ENCODE measurements at regions not wholly inside any gene's neighbourhood (a gene's known extent, or its start where the extent isn't known, plus 50 kb on each side); places are given as distances from the start of the nearest gene placed in this dataset.
A peak's percentile ranks its signal among the peaks of the same experiment; 100 is the strongest.

DNA sequence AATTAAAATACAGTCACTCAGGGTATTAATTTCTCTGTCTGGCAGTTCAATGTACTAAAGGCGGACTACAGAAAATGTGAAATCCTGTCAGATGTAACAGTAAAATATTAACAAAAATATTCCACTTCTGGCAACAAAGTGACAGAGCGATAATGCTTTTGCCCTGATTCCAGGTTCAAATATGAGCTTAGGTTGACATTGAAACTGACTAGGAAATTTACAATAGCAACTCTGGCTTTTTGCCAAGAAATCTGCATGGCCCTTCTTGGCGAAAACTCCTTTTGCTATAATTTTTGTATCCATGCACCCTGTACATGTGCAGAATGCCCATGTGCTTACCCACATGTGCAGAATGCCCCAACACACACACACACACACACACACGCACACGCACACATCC is 552.2 kb downstream of the MDFIC start:
- DNase-seq (ENCODE audit: low spot score) = no peak

DNA sequence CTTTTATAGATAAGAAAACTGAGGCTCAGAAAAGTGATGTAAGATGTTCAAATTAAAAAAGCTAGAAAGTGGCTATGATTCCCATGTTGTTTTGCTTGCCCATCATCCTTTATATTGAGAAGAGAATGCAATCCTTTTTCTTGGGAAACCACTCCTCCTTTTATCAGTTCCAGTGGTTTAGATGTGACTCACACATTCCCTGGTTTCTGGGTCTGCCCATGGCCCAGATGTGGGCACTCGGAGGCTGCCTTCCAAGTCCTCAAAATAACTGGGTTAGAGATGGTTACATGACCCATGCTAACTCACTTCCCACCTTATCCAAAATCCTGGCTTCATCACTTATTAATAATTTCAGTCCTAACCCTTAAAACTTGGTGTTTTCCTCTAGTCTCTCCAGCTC is 550.0 kb downstream of the MDFIC start:
- DNase-seq (ENCODE audit: low spot score) = peak; percentile 43

DNA sequence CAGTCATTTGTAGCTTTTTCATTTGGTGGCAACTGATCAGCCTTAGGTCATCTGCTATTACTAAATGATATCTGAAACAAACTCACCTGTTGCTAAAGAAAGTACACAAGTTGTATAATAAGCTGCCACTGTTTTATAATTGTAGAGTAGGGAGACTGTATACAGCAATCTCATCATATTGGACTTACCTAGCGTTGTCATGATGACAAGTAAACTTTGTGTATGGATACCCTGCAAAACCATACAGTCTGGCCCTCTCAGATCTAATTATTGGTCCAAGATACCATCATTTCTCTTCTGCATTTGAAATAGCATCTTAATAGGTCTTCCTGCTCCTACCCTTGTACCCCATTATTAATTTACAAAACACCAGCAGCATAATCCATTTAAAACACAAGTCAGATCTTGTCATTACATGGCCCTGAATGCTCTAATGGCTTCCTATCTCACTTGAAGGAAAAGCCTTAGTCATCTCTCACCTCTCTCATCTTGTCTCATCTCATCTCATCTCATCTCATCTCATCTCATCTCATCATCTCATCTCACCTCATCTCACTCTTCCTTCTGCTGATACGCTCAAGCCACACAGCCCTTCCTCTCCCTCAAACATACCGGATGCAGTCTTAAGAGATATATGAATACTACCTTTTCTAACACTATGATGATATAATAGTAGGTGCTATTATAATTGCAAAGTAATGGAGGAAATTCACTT is 540.6 kb downstream of the MDFIC start:
- no peak for DNase-seq (ENCODE audit: low spot score)

DNA sequence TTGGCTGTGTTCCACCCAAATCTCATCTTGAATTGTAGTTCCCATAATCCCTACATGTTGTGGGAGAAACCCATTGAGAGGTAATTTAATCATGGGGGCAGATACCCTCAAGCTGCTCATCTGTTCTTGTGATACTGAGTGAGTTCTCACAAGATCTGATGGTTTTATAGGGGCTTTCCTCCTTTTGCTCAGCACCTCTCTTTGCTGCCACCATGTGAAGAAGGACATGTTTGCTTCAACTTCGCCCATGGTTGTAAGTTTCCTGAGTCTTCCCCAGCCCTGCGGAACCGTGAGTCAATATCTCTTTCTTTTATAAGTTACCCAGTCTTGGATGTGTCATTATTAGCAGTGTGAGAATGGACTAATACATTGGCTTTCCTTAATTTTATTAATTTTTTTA is 527.8 kb downstream of the MDFIC start:
- DNase-seq (ENCODE audit: low spot score) = no peak

DNA sequence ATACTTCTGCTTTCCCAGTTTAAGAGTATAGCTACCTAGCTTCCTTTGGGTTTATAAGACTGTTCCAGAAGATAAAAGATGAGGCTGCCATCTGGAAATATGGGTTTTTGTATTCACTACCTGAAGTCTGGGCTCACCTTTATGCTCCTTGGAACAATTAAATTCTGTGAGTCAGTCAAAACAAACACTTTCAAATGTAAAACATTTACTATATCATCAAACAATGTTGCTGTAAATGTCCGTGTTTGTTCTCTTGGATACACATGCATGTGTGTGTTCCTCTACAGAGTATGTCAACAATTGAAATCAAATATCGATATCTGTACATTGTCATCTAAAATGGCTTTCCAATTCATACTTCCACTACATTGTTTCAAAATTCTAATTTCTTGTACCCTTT is 525.6 kb downstream of the MDFIC start:
- no peak for DNase-seq (ENCODE audit: low spot score)

DNA sequence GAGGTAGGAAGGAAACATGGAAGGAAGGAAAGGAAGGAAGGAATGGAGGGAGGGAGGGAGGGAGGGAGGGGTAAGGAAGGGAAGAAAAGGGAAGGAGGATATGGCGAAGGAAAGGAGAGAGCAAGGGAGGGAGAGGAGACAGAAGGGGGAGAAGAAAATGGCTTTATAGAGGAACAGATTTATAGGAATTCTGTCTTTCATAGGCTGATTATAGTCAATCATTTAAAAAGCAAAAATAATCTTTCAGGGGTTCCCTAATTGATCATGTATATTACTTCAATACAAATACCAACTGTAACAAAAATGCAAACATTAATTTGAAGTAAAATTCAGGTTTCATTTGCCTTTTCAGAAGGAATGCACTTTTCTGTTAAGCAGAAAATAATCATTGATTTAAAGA is 519.1 kb downstream of the MDFIC start:
- DNase-seq (ENCODE audit: low spot score) = no peak

DNA sequence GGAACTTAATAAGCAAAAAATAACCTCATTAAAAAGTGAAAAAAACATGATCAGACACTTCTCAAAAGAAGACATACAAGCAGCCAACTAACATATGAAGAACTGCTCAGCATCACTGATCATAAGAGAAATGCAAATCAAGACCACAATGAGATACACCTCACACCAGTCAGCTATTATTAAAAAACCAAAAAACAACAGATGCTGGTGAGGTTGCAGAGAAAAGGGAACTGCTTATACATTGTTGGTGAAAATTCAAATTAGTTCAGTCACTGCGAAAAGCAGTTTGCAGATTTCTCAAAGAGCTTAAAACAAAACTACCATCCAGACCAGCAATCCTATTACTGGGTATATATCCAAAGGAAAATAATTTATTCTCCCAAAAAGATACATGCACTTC is 513.3 kb downstream of the MDFIC start:
- no peak for DNase-seq (ENCODE audit: low spot score)

DNA sequence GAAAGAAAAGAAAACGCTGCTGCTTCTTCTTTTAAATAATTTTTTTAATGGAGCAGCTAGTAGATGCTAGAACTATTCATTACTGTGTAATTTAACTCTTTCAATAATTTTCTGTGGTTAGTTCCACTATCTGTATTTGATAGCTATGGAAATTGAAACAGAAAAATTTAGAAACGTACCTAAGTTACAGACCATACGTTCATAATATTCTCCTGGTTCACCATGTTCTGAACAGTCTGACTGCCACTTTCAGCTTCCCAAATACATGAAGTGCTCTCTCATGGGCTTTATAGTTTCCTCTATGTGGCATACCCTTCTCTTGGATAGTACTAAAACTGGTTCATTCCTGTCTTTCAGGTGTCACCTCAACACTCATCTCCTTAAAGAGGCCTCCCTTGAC is 508.0 kb downstream of the MDFIC start:
- no peak for DNase-seq (ENCODE audit: low spot score)

DNA sequence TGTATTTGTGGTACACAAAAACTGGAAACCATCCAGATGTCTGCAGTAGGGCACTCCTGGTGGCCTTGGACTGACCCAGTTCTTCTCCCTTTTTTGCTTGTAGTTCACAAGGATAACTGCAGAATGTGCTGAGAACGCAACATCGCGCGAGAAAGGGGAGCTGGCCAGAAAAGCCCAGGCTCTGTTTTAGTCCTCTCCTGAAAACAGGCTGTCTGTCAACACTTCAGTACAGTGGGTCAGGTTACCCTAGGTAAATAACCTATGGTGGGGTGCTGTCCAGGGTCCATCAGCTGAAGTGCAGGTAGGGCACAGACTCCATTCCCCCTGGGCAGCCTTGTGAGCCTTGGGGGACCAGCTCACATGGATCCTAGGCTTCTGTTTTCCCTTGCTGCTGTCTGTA is 495.8 kb downstream of the MDFIC start:
- DNase-seq (ENCODE audit: low spot score) = no peak

DNA sequence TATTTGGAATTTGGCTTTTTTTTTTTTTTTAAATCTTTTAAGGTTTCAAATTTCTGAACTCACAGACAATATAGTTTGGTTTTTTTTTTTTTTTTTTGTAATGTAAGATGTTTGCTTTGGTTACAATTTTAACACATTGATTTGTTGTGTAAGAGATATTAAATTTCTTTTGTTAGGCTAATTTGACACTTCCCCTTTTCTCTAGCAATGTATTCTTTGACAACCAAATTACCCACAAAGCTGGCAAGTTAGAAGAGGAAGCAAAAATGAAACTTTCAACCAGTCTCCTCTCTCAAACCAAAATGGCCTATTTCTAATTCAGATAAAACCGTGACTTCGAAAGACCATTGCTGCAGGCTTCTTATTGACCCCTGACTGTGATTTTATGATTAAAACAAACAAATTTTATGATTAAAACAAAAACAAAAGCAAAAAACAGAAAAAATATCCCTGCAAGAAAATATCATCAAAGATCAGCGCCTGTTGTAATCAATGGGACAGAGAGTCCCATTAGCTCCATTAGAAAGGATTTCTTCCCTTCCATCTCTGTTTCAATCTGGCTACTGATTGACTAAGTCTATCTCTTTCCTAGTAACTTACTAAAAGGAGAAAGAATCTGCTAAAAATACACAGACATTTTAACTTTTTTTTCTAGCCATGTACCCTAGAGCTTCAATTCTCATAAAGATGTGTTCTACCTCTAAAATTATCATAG is 489.2 kb downstream of the MDFIC start:
- DNase-seq (ENCODE audit: low spot score) = no peak

DNA sequence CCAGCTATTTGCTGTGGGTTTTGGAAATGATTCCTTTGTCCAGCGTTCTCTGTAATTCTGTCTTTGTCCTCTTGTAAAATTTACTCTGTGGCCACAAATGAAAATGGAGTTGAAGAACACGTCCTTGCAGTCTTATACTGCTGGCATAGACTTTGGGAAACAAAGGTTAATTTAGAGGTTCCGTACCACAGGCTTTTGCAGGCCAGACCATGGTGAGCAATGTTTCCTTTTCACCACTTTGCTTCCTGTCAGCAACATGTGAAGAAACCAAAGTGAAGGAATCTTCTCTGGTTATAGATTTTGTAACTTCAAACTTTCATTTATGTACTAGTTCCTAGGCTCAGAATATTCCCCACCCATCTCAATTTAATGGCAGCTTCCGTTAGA is 488.5 kb downstream of the MDFIC start:
- no peak for DNase-seq (ENCODE audit: low spot score)

DNA sequence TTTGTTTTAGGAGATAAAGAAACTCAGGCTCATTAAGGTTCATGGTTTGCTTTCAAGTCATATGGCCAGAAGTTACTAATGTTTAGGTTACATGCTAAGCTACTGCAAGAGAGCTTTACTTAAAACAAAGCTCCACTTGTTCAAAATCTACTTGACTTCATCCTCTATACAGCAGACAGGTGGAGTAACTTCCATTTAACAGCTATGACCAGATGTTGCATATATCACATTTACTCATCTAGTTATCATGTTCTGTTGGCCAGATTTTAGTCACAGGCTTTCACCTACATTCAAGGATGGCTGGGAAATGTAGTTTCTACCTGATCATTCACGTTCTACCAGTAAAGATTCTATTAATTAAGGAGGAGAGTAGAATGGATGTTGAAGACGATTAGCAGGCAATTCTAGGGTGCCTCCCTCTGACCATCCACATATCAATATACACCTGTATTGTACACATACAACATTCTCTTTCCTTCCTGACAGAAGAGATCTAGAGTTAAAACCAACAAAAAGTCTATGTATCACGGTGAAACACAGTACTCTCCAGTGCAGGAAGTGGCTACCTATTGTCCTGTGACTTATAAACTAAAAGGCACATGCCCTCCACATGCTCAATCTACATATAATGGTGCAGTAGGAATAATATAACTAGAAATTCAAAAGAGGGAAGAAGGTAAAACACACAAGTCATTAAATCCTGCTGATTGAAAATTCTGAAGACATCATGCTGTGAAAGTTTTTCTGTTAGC is 488.0 kb downstream of the MDFIC start:
- DNase-seq (ENCODE audit: low spot score) = no peak

DNA sequence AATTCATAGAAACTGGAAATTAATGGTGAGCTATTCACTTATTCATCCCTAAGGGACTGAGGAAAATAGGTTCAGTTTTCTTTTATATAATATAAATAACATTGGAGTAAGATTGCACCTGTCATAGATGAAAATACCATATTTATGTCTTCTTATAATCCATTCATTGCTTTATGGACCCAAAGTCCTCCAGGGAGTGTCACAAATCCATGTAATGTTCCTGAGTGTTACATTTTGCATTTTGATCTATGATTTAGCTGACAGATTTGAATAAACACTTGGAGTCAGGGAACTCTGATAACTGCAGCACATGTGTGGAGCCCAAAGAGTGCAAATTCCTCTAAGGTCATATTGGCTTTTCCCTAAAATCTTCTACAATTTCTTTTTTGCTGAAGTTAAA is 484.3 kb downstream of the MDFIC start:
- no peak for DNase-seq (ENCODE audit: low spot score)

DNA sequence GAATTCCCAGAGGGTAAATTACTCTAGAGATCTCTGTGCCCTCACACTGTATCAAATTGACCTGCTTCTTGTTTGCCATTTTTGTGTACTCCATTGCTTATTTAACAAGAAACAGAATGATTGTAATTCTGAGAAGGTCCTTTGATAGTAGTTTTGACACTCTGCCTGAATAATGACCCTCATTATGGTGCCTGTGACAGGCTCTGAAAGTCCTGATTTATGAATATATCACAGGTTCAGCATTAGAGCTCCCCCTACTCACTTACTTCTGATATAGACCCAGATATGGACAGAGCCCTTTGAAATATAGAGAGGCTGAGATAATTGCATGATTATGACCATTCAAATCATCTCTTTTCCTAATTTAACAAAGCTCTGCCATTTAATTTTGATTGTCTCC is 465.2 kb downstream of the MDFIC start:
- no peak for DNase-seq (ENCODE audit: low spot score)

DNA sequence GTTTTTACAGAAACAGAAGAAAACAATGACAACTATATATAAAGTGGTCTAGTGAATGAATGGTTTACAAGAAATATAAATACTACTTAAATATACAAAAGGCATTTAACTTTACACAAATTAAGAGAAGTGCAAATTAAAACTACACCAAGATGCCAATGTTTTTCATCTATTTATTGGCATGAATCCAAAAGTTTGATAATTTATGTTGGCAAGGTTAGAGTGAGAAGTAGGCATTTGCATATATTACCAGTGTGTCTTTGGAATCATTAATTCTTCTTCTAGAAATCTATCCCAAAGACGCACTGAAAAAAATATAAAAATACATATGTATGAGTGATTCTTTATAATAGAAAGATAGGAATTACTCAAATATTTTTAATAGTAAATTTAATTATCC is 457.4 kb downstream of the MDFIC start:
- DNase-seq (ENCODE audit: low spot score) = no peak

DNA sequence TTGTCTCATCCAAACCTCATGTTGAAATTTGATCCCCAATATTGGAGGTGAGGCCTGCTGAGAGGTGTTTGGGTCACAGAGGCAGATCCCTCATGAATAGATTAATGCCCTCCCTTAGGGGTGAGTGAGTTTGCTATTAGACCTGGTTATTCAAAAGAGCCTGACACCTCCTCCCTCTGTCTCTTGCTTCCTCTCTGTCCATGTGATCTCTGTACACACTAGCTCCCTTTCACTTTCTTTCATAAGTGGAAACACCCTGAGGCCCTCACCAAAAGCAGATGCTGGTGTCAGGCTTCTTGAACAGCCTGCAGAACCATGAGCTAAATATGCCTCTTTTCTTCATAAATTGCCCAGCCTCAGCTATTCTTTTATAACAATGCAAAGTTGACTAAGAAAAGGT is 447.1 kb downstream of the MDFIC start:
- no peak for DNase-seq (ENCODE audit: low spot score)

DNA sequence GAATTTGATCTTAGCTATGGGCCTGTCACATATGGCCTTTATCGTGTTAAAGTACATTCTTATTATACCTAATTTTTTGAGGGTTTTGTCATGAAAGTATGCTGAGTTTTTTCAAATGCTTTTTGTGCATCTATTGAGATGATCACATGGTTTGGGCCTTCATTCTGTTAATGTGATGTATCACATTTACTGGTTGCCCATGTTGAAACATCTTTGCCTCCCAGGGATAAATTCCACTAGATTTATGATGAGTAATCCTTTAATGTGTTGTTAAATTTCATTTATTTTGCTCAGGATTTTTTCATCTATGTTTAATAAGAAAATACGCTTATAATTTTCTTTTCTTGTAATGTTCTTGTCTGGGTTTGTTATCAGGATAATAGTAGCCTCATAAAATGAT is 442.0 kb downstream of the MDFIC start:
- no peak for DNase-seq (ENCODE audit: low spot score)

DNA sequence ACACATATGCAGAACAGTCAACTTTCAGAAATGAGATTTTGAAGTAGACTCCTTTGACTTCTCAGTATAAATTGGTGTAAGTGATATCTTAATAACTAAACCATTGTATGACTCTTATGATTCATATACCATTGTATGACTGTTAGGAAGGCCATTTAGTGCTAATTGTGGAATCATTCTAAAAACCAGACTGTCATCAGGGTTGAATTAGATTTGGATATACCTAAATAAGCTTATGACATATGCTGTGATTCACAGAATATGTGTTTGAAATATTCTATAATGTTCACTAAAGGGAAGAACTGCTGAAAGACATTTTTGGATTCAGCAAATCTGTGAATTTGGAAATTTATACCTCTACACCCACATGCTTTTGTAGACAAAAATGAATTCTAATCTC is 438.1 kb downstream of the MDFIC start:
- no peak for DNase-seq (ENCODE audit: low spot score)

DNA sequence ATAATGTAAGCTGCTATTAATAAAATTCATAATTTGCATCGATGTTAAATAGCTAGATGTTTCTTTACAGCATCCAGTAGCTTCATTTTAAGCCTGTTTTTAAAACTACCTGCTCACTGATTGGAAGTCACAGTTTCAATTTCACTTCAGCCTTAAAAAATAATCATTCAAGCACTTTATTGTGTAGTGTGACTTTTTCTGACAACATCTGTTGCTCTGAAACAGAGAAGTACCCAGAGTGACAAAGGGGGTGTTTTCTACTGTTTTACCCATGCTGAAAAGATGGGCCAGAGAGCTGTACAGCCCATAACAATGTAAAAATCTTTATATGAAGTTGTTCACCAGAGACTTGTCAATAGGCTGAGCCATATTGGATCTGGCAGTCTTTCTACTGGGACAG is 437.2 kb downstream of the MDFIC start:
- no peak for DNase-seq (ENCODE audit: low spot score)

DNA sequence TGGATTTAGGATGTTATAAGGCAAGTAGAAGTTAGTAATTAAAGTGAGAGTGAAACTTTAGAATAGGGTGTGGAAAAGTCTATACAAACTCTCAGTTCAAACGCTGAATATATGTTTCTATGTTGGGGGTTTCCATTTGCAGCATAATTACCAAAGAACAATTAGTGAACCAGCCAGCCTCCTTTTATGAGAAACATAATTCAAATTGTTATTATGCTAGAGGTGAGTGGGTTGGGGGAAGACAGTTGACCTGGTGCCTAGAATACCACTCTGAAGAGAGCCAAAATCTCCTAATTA is 435.8 kb downstream of the MDFIC start:
- DNase-seq (ENCODE audit: low spot score) = no peak

DNA sequence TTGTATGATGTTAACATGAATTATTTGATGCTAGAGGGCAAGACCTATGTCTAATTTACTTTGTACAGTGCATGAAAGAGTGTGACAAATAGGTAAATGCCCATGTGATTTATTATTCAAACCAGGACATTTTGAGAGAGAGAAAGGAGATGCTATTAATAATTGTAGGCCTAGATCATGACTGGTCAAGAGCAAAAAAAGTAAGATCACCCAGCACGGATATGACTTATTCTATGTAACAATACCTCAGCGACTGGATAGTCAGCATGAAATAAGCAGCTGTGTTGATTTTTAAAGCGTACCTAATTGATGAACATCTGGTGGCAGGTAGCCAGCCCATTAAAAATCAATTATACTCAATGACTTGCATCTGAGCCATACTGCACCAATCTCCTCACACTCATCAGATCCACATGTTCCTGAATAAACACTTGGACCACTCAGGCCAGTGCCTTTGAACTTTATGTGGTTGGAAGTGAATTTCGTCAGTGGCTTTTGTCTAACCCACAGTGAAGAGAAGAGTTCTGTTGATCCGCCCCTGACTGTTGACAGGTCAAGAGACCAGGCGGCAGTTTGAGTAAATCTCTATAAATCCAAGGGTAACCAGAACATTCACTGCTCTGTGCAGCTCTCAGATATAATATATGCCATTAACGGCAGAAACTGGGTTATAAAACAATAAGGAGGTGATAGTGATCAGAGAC is 435.3 kb downstream of the MDFIC start:
- DNase-seq (ENCODE audit: low spot score) = peak; percentile 7

DNA sequence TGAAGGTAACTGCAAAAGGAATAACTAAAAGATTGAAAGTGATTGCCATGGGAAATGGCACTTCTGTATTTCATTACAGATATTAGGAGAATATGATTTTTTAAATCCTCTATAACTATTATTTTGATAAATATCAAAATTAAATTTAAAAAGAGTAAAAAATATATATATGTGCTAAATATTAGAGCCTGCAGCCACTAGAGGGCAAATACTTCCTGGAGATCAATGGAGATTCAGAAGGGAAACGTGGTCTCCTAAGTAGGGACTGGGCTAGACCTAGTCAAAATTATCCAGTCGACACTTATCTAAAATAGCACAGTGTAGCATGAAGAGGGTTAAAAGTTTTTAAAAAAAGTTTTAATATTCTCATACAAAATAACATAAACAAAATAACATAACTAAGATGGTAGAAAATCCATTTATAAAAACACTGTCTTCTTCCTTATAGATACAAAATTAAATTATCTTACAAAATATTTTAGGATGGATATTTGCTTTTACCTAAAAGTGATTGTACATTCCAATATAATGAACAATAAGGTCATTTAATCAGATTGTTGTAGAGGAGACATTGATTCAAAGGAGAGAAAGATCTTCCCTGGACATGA is 434.3 kb downstream of the MDFIC start:
- peak; percentile 8 for DNase-seq (ENCODE audit: low spot score)

DNA sequence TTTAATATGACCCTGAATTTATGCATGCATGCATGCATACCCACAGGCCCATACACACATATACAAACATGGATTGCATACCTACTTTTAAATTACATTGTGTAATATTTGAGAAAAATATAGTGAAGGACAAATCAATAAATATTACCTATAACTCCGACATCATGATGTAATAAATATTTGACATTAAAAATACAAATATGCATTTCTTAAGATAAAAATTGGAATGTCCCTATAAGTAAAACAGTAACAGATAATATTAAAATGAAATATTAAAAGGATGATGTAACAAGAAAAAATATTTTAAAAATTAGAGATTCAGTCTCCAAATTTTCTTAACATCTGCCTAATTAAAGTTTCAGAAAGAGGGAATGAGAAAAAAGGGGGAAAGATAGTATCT is 433.0 kb downstream of the MDFIC start:
- DNase-seq (ENCODE audit: low spot score) = no peak
